ENCODE measurements at regions not wholly inside any gene's neighbourhood (a gene's known extent, or its start where the extent isn't known, plus 50 kb on each side); places are given as distances from the start of the nearest gene placed in this dataset.

DNA sequence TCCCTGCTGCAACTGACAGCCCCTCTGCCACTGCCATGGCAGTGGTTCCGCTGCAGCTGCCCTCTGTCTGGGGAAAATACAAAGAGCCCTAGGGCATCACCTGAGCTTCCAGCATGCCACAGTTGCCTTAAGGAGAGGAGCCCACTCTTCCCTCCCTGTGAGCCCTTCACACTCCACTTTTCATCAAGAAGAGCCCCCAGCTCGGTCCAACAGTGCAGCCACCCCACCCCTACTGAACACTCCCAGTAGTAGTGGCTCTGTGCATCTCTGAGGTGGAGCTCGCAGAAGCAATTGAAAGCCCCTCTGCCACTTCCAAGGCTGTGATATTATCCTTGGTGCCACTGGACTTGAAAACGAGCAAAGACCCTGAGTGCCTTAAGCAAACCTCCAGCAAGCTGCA lies 696.8 kb upstream of the COX7C start:
- Histone ChIP-seq H3K27me3 (replicated peaks in 1 of 2; ENCODE audit: control insufficient read depth in 2 of 2, insufficient read depth in 2 of 2, low read length in 1 of 2) (no peaks in the 10 kb centered on the region; a peak in 1 of 4 replicates), H4K20me1 (ENCODE audit: control insufficient read depth, insufficient read depth) (no peaks in the 10 kb centered on the region), H2AFZ (ENCODE audit: control insufficient read depth, low read depth, low read length) (no peak overlapping the region), H3K9ac (ENCODE audit: control insufficient read depth, insufficient read depth, low read length) (no peak overlapping the region), H3K36me3 (ENCODE audit: control insufficient read depth in 2 of 2, insufficient read depth in 2 of 2, low read length in 1 of 2) (no peaks in the 10 kb centered on the region), H3K4me1 (ENCODE audit: control insufficient read depth, insufficient read depth, low read length) (no peaks in the 10 kb centered on the region), H3K27ac (ENCODE audit: control insufficient read depth, insufficient read depth) (no peak overlapping the region), H3K9me3 (replicated peaks; ENCODE audit: control insufficient read depth, insufficient read depth, low read length) (no peaks in the 10 kb centered on the region), H3K4me2 (ENCODE audit: control insufficient read depth, insufficient read depth) (no peak overlapping the region), H3K4me3 (no peak overlapping the region), H3K79me2 (ENCODE audit: control insufficient read depth, insufficient read depth, low read length) (no peaks in the 10 kb centered on the region)
- DNase-seq (ENCODE audit: low read depth, low spot score) (no peak), FAIRE-seq (no peak), ATAC-seq (no peak)
- POLR2A ChIA-PET, result no interaction called here
- BruUV-seq (replicated peaks), result no TSS peak
- in situ Hi-C loops (cut with MboI), result no loop called here
- RAD21 ChIA-PET (ENCODE audit: unreplicated experiment), result no interaction called here
- SMC1A ChIA-PET (ENCODE audit: uncharacterized antibody, unreplicated experiment), result no interaction called here
- TF ChIP-seq RAD51 (IDR thresholded peaks at IDR 0.05) (no peak), USF1 (IDR thresholded peaks at IDR 0.05; ENCODE audit: borderline replicate concordance, extremely low read length, insufficient read depth, low read depth, low read length) (no peak), LARP7 (IDR thresholded peaks at IDR 0.05) (no peak), ZBTB40 (IDR thresholded peaks at IDR 0.05; ENCODE audit: borderline replicate concordance) (no peak), NR2F1 (conservative IDR thresholded peaks at IDR 0.05) (no peak), SREBF2 (IDR thresholded peaks at IDR 0.05; ENCODE audit: low read length) (no peak), EZH2 (IDR thresholded peaks at IDR 0.05; ENCODE audit: borderline replicate concordance, control insufficient read depth, low read depth, low read length) (no peak), ELK1 (IDR thresholded peaks at IDR 0.05; ENCODE audit: low read depth, low read length) (no peak)
- TF ChIP-seq, protein P1, sequence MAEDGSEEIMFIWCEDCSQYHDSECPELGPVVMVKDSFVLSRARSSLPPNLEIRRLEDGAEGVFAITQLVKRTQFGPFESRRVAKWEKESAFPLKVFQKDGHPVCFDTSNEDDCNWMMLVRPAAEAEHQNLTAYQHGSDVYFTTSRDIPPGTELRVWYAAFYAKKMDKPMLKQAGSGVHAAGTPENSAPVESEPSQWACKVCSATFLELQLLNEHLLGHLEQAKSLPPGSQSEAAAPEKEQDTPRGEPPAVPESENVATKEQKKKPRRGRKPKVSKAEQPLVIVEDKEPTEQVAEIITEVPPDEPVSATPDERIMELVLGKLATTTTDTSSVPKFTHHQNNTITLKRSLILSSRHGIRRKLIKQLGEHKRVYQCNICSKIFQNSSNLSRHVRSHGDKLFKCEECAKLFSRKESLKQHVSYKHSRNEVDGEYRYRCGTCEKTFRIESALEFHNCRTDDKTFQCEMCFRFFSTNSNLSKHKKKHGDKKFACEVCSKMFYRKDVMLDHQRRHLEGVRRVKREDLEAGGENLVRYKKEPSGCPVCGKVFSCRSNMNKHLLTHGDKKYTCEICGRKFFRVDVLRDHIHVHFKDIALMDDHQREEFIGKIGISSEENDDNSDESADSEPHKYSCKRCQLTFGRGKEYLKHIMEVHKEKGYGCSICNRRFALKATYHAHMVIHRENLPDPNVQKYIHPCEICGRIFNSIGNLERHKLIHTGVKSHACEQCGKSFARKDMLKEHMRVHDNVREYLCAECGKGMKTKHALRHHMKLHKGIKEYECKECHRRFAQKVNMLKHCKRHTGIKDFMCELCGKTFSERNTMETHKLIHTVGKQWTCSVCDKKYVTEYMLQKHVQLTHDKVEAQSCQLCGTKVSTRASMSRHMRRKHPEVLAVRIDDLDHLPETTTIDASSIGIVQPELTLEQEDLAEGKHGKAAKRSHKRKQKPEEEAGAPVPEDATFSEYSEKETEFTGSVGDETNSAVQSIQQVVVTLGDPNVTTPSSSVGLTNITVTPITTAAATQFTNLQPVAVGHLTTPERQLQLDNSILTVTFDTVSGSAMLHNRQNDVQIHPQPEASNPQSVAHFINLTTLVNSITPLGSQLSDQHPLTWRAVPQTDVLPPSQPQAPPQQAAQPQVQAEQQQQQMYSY (CRISPR knock-in tag; IDR thresholded peaks at IDR 0.05), result no peak
- TF ChIP-seq, protein P2, sequence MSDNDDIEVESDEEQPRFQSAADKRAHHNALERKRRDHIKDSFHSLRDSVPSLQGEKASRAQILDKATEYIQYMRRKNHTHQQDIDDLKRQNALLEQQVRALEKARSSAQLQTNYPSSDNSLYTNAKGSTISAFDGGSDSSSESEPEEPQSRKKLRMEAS (IDR thresholded peaks at IDR 0.05; ENCODE audit: low read depth, low read length), result no peak
- TF ChIP-seq, protein P3, sequence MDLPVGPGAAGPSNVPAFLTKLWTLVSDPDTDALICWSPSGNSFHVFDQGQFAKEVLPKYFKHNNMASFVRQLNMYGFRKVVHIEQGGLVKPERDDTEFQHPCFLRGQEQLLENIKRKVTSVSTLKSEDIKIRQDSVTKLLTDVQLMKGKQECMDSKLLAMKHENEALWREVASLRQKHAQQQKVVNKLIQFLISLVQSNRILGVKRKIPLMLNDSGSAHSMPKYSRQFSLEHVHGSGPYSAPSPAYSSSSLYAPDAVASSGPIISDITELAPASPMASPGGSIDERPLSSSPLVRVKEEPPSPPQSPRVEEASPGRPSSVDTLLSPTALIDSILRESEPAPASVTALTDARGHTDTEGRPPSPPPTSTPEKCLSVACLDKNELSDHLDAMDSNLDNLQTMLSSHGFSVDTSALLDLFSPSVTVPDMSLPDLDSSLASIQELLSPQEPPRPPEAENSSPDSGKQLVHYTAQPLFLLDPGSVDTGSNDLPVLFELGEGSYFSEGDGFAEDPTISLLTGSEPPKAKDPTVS (IDR thresholded peaks at IDR 0.05; ENCODE audit: low read depth, low read length), result no peak
- intact Hi-C loops (cut with micrococcal nuclease; ENCODE audit: unreplicated experiment), result no loop called here
- CTCF ChIA-PET, result no interaction called here
- 10% methylated on average over 4 of the region's 4 CpGs for WGBS (ENCODE audit: insufficient coverage, insufficient replicate concordance, low lambda C conversion rate, missing lambda C conversion rate)
